Uterus (tissue), 3 donors: ENCODE measurements at regions not wholly inside any gene's neighbourhood (a gene's known extent, or its start where the extent isn't known, plus 50 kb on each side); places are given as distances from the start of the nearest gene placed in this dataset.
"Not testable (repeated sequence)": the region's sequence is repeated elsewhere in the genome, so short reads cannot be mapped to it uniquely, and the experiment has no call there.

Experiments
- DNase-seq, 2 donors: peaks; one replicate each; pipeline ENCODE4 v3.0.0-alpha.2; 2019 to 2020
- H3K27ac ChIP-seq, 2 donors: fragments of 200-600 bp; sonication (generic); 1 replicate in 1 of 2; 2 replicates in 1 of 2; pipeline ENCODE4 v1.5.1; 2016 to 2018
- H3K27me3 ChIP-seq, 2 donors: fragments of 200-600 bp; sonication (generic); one replicate each; pipeline ENCODE4 v1.5.1; 2018 to 2019; ENCODE audit warnings: control low read depth in 1 of 2
- H3K36me3 ChIP-seq, 2 donors: fragments of 200-600 bp; sonication (generic); one replicate each; pipeline ENCODE4 v1.5.1; 2019; ENCODE audit warnings: control low read depth in 1 of 2
- H3K4me1 ChIP-seq, 2 donors: fragments of 200-600 bp; sonication (generic); one replicate each; pipeline ENCODE4 v1.5.1; 2018 to 2019; ENCODE audit warnings: control low read depth in 1 of 2
- H3K4me3 ChIP-seq, 2 donors: fragments of 200-600 bp; sonication (generic); 1 replicate in 1 of 2; 2 replicates in 1 of 2; pipeline ENCODE4 v1.5.1; 2018 to 2019; ENCODE audit warnings: mild to moderate bottlenecking in 1 of 2
- H3K9me3 ChIP-seq, 2 donors: fragments of 200-600 bp; sonication (generic); one replicate each; pipeline ENCODE4 v1.5.1; 2019; ENCODE audit warnings: control low read depth in 1 of 2
- CTCF ChIP-seq, 4 experiments: fragments of 200-600 bp in 2 of 4; fragments of 450-650 bp in 2 of 4; sonication (generic) in 2 of 4; IDR thresholded peaks; one replicate each; pipeline ENCODE4 v1.5.1; 2016 to 2019; ENCODE audit warnings: antibody characterized with exemption in 4 of 4, mild to moderate bottlenecking in 2 of 4, moderate library complexity in 1 of 4
- POLR2A ChIP-seq, 2 donors: fragments of 450-650 bp; IDR thresholded peaks; one replicate each; pipeline ENCODE4 v1.6.1; 2016; ENCODE audit warnings: antibody characterized with exemption in 2 of 2, mild to moderate bottlenecking in 1 of 2, moderate library complexity in 1 of 2
- intact Hi-C: fragments of 100-400 bp; cut with DNase I; formaldehyde crosslinking; loops from one replicate; pipeline ENCODE4 v1.15.1; 2023; ENCODE audit warnings: low total_unique reads
- donor health status: DM: yes; HTN: yes; CAD: no.

GRCh38 chr6:164078532-164079274, 664.2 kb downstream of the QKI start:
- Histone ChIP-seq H3K27me3 (no peaks in the 10 kb centered on the region), H3K27ac (no peak overlapping the region), H3K9me3 (peaks cover 0 to 3% of the 10 kb centered on the region in 2 donors), H3K4me1 (no peaks in the 10 kb centered on the region), H3K4me3 (no peak overlapping the region), H3K36me3 (no peaks in the 10 kb centered on the region)
- no peak for TF ChIP-seq POLR2A (IDR thresholded peaks at IDR 0.05)
- TF ChIP-seq CTCF (IDR thresholded peaks at IDR 0.05): no peak
- intact Hi-C loops: no loop called here
- DNase-seq: no peak

GRCh38 chr6:164076818-164077532, 662.5 kb downstream of the QKI start:
- H3K27me3 ChIP-seq, H3K27ac ChIP-seq, DNase-seq, H3K9me3 ChIP-seq, H3K4me3 ChIP-seq, H3K36me3 ChIP-seq, H3K4me1 ChIP-seq, intact Hi-C loops: not testable (repeated sequence)

GRCh38 chr6:164075981-164076615, 661.6 kb downstream of the QKI start:
- Histone ChIP-seq H3K4me1 (no peaks in the 10 kb centered on the region), H3K27me3 (no peaks in the 10 kb centered on the region), H3K36me3 (no peaks in the 10 kb centered on the region), H3K27ac (no peak overlapping the region), H3K9me3 (peaks cover 0 to 3% of the 10 kb centered on the region in 2 donors), H3K4me3 (no peak overlapping the region)
- intact Hi-C loops: no loop called here
- no peak for TF ChIP-seq CTCF (IDR thresholded peaks at IDR 0.05)
- TF ChIP-seq POLR2A (IDR thresholded peaks at IDR 0.05): no peak
- no peak for DNase-seq

- Histone ChIP-seq H3K27me3 (no peaks in the 10 kb centered on the region), H3K36me3 (no peaks in the 10 kb centered on the region), H3K9me3 (peaks cover 0 to 3% of the 10 kb centered on the region in 2 donors), H3K27ac (no peak overlapping the region), H3K4me3 (no peak overlapping the region), H3K4me1 (no peaks in the 10 kb centered on the region)
- intact Hi-C loops: no loop called here
- TF ChIP-seq POLR2A (IDR thresholded peaks at IDR 0.05) (no peak), CTCF (IDR thresholded peaks at IDR 0.05) (no peak)
- no peak for DNase-seq
These were observed 657.7 kb downstream of the QKI start for GRCh38 chr6:164072240-164072666.

- no peak overlapping the region for H3K4me3 ChIP-seq
- no peaks in the 10 kb centered on the region for H3K4me1 ChIP-seq
- TF ChIP-seq POLR2A (IDR thresholded peaks at IDR 0.05): no peak
- no peak for TF ChIP-seq CTCF (IDR thresholded peaks at IDR 0.05)
- H3K27me3 ChIP-seq: no peaks in the 10 kb centered on the region
- H3K27ac ChIP-seq: no peak overlapping the region
- no peaks in the 10 kb centered on the region for H3K36me3 ChIP-seq
- no peaks in the 10 kb centered on the region for H3K9me3 ChIP-seq
- DNase-seq: peak in 1 of 2 donors; percentile 38
- intact Hi-C loops: no loop called here
These were observed 655.0 kb downstream of the QKI start for GRCh38 chr6:164069350-164069990.
